ENCODE measurements at regions not wholly inside any gene's neighbourhood (a gene's known extent, or its start where the extent isn't known, plus 50 kb on each side); places are given as distances from the start of the nearest gene placed in this dataset.

DNA sequence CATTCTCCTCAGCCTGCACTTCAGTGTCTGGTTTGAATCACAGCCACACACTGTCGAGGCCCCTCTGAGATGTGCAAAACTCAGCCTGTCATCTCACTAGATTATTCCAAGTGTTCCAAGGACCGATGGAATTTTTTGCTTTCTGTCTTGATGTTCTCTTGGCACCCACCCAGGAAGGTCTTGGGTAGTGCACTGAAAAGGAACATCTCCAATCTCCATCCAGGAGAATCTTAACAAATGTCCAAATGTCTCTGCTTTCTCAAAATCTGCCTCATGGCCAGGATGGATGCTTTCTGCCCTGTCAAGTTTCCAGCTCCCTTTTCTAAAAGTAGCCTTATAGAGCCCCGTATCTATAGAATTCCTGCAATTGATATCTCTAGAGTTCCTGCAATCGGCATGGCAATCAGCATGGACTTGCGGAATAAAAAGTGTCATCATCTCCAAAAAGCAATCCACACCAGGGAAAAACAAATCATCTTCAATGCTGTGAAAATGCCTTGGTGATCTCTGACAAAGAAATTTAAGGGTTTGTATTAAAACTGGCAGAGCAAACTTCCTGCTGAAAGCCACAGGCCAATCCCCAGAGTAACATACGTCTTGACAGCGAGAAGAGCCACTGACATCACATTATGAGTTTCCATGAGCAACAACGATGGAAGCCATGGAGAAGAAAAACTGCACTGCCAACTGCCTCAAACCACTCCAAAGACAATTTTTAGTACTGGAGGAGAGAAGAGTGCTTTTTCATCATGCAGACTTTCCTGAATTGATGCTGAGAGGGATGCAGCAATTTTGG, 215.3 kb upstream of the FAM9B start:
- Histone ChIP-seq H2AFZ (ENCODE audit: low read depth) (no peak overlapping the region), H3K27ac (no peak overlapping the region), H3K9ac (no peak overlapping the region), H3K79me2 (ENCODE audit: insufficient read depth, low read depth) (no peaks in the 10 kb centered on the region), H3K4me2 (no peak overlapping the region), H4K20me1 (ENCODE audit: insufficient read depth) (no peaks in the 10 kb centered on the region), H3K4me3 (IDR thresholded peaks at IDR 0.05; ENCODE audit: insufficient read depth, low read depth, low read length) (no peak overlapping the region), H3K27me3 (ENCODE audit: insufficient read depth, low read depth) (no peaks in the 10 kb centered on the region), H3K36me3 (ENCODE audit: insufficient read depth) (no peaks in the 10 kb centered on the region), H3K4me1 (ENCODE audit: low read depth, poor library complexity, severe bottlenecking) (no peaks in the 10 kb centered on the region)
- TF ChIP-seq, protein P1, sequence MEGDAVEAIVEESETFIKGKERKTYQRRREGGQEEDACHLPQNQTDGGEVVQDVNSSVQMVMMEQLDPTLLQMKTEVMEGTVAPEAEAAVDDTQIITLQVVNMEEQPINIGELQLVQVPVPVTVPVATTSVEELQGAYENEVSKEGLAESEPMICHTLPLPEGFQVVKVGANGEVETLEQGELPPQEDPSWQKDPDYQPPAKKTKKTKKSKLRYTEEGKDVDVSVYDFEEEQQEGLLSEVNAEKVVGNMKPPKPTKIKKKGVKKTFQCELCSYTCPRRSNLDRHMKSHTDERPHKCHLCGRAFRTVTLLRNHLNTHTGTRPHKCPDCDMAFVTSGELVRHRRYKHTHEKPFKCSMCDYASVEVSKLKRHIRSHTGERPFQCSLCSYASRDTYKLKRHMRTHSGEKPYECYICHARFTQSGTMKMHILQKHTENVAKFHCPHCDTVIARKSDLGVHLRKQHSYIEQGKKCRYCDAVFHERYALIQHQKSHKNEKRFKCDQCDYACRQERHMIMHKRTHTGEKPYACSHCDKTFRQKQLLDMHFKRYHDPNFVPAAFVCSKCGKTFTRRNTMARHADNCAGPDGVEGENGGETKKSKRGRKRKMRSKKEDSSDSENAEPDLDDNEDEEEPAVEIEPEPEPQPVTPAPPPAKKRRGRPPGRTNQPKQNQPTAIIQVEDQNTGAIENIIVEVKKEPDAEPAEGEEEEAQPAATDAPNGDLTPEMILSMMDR (conservative IDR thresholded peaks at IDR 0.05; ENCODE audit: low read depth, low read length): no peak

DNA sequence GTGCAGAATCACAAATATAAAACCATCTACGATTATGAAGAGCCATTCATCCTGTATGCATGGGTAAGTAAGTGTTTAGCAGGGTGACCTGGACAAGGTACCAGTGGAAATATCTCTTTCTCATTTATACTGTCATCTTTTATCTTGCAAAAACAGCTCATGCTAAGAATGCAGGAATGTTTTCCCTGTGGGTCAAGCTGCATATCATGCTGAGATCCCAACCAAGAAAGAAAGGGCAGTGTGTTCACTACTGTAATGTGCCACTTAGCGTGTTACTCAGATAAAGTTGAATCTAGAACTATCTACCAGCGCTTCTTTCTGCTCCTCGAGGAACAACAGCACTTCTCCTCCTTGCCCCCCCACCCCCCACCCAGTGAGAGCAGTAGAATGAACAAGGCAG, 212.7 kb upstream of the TBL1X start:
- no peak overlapping the region for H3K27ac ChIP-seq
- no peak overlapping the region for H3K4me2 ChIP-seq
- H3K27me3 ChIP-seq (ENCODE audit: insufficient read depth, low read depth): no peaks in the 10 kb centered on the region
- H3K4me3 ChIP-seq (IDR thresholded peaks at IDR 0.05; ENCODE audit: insufficient read depth, low read depth, low read length): no peak overlapping the region
- H3K4me1 ChIP-seq (ENCODE audit: low read depth, poor library complexity, severe bottlenecking): no peaks in the 10 kb centered on the region
- no peaks in the 10 kb centered on the region for H4K20me1 ChIP-seq (ENCODE audit: insufficient read depth)
- TF ChIP-seq, protein P1 (conservative IDR thresholded peaks at IDR 0.05; ENCODE audit: low read depth, low read length): no peak
- no peaks in the 10 kb centered on the region for H3K36me3 ChIP-seq (ENCODE audit: insufficient read depth)
- H3K79me2 ChIP-seq (ENCODE audit: insufficient read depth, low read depth): no peaks in the 10 kb centered on the region
- no peak overlapping the region for H2AFZ ChIP-seq (ENCODE audit: low read depth)
- no peak overlapping the region for H3K9ac ChIP-seq

DNA sequence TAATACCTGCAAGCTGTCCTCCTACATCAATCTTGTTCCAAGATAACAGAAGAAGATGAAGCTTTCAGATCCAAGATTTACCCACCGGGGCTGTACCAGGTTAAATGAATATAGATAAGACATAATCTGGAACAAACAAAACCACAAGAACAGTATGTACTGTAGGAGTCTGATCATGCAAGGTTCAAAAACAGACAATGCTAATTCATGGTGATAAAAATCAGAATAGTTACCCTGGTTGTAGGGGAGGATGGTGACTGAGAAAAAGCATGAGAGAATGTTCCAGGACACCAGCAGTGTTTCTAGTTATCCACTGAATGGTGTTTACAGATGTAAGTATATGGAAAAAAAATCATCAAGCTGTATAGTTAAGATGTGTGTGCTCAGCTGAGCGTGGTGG, 211.6 kb upstream of the TBL1X start:
- TF ChIP-seq, protein P1 (conservative IDR thresholded peaks at IDR 0.05; ENCODE audit: low read depth, low read length): no peak
- H3K4me3 ChIP-seq (IDR thresholded peaks at IDR 0.05; ENCODE audit: insufficient read depth, low read depth, low read length): no peak overlapping the region
- H3K36me3 ChIP-seq (ENCODE audit: insufficient read depth): no peaks in the 10 kb centered on the region
- H2AFZ ChIP-seq (ENCODE audit: low read depth): no peak overlapping the region
- no peak overlapping the region for H3K4me2 ChIP-seq
- no peak overlapping the region for H3K9ac ChIP-seq
- no peaks in the 10 kb centered on the region for H3K79me2 ChIP-seq (ENCODE audit: insufficient read depth, low read depth)
- H3K4me1 ChIP-seq (ENCODE audit: low read depth, poor library complexity, severe bottlenecking): peaks cover 7% of the 10 kb centered on the region
- H3K27ac ChIP-seq: no peak overlapping the region
- H4K20me1 ChIP-seq (ENCODE audit: insufficient read depth): no peaks in the 10 kb centered on the region
- no peaks in the 10 kb centered on the region for H3K27me3 ChIP-seq (ENCODE audit: insufficient read depth, low read depth)

DNA sequence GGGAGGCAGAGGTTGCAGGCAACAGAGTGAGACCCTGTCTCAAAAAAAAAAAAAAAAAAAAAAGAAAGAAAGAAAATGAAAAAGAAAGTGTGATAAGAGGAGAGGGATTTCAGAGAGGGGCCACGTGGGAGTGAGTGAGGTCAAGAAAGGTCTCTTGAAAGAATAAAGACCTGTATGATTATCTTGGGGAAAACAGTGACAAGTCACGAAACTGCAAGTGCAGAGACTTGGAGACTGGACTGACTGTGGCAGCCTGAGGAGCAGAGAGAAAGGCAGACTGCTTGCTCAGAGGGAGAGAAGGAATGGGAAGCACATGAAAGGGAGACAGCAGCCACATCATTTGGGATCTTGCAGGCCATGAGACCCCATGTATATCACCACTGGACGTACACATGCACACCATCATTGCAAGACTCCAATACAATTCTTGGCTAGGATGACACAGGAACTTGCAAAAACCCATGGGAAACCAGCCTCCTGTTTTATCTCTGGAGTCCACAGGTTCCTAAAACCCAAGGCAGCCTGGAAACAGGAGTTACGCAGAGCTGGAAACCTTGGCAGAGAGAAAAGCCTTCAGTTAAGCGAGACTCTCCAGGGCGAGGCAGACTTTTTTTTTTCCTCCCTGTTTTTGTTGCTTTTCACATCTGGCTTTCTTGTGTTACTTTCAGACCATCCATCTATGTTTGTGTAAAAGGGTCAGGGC, 207.0 kb upstream of the TBL1X start:
- no peak overlapping the region for H3K9ac ChIP-seq
- H3K36me3 ChIP-seq (ENCODE audit: insufficient read depth): no peaks in the 10 kb centered on the region
- H2AFZ ChIP-seq (ENCODE audit: low read depth): no peak overlapping the region
- no peak overlapping the region for H3K27ac ChIP-seq
- H3K4me1 ChIP-seq (ENCODE audit: low read depth, poor library complexity, severe bottlenecking): peaks cover 18% of the 10 kb centered on the region
- no peak overlapping the region for H3K4me3 ChIP-seq (IDR thresholded peaks at IDR 0.05; ENCODE audit: insufficient read depth, low read depth, low read length)
- no peaks in the 10 kb centered on the region for H3K79me2 ChIP-seq (ENCODE audit: insufficient read depth, low read depth)
- no peaks in the 10 kb centered on the region for H4K20me1 ChIP-seq (ENCODE audit: insufficient read depth)
- TF ChIP-seq, protein P1 (conservative IDR thresholded peaks at IDR 0.05; ENCODE audit: low read depth, low read length): no peak
- no peaks in the 10 kb centered on the region for H3K27me3 ChIP-seq (ENCODE audit: insufficient read depth, low read depth)
- peak overlapping the region; percentile 54; the same call in 1 of the 2 replicates for H3K4me2 ChIP-seq
